Activated CD4-positive, CD25-positive, alpha-beta regulatory T cell treated with anti-CD3 and anti-CD28 coated beads, Interleukin-2, amount 50 U/mL, for 24 hours (primary cell): ENCODE measurements at regions not wholly inside any gene's neighbourhood (a gene's known extent, or its start where the extent isn't known, plus 50 kb on each side); places are given as distances from the start of the nearest gene placed in this dataset.

Experiments
- ATAC-seq, 2 donors: fragments of 150-1000 bp; cut with Tn5 transposase; one replicate each; pipeline ENCODE4 v1.10.0; 2021; ENCODE audit warnings: mild to moderate bottlenecking in 1 of 2, moderate library complexity in 1 of 2

- no peak for ATAC-seq
Observed at GRCh38 chr6:16974704-16975359, 127.0 kb upstream of the STMND1 start.

- ATAC-seq = no peak
Observed at GRCh38 chr6:16974387-16974673, 127.5 kb upstream of the STMND1 start.

DNA sequence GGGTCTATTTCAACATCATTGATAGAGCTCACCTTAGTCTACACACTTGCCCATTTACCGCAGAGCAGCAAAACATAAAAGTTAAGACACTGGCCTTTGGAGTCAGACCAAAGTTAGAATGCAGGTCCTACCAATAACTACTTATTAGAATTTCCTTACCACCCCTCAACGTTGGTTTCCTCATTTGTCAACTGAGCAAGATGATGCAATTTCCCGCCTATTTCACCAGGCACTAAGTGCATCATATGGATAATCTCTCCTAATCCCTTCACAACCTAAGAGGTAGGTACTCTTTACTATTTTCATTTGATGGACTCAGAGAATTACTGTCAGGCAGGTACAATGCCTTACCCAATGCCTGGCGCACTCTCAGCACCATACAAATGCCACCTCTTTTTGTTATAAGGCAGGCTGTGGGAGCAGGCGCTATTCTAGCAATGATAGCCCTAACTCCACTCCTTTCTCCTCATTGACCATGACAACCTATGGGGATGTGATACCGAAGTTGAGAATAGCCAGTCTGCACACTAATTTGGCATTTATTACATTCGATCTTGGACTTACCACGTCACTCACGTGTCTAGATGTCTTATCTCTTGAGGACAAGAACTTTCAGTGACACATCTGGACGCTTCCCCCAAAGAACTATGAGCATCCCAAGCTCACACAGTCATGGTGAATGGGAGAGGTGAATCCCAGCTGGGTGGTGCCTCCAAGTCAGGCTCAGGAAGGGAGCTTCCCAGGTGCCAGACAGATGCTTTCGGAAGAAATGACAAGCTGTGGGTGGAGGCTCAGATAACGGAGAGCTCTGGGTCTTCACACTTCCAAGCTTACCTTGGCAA lies 128.1 kb upstream of the STMND1 start:
- no peak for ATAC-seq

DNA sequence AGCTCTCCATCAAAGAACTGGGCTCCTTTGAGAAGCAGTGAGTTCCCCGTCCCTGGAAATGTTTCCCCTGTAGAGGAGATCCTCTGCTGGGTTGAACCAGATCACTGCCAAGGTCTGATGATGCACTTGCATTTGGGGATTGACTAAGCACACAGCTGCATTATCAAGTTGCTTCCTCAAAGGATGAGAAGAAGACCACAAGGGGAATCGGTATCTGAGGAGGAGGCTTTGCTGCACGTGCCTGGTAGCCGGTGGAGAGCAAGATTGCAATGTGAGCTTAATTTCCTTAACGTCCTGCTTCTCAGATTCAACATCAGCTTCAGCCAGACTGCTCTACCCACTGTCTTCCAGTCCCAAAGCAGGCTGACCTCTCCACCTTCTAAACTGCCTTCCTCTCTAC lies 128.8 kb upstream of the STMND1 start:
- ATAC-seq = no peak

- peak; percentile 63 to 85 for ATAC-seq
Observed at GRCh38 chr6:16972535-16972934, 129.3 kb upstream of the STMND1 start.

DNA sequence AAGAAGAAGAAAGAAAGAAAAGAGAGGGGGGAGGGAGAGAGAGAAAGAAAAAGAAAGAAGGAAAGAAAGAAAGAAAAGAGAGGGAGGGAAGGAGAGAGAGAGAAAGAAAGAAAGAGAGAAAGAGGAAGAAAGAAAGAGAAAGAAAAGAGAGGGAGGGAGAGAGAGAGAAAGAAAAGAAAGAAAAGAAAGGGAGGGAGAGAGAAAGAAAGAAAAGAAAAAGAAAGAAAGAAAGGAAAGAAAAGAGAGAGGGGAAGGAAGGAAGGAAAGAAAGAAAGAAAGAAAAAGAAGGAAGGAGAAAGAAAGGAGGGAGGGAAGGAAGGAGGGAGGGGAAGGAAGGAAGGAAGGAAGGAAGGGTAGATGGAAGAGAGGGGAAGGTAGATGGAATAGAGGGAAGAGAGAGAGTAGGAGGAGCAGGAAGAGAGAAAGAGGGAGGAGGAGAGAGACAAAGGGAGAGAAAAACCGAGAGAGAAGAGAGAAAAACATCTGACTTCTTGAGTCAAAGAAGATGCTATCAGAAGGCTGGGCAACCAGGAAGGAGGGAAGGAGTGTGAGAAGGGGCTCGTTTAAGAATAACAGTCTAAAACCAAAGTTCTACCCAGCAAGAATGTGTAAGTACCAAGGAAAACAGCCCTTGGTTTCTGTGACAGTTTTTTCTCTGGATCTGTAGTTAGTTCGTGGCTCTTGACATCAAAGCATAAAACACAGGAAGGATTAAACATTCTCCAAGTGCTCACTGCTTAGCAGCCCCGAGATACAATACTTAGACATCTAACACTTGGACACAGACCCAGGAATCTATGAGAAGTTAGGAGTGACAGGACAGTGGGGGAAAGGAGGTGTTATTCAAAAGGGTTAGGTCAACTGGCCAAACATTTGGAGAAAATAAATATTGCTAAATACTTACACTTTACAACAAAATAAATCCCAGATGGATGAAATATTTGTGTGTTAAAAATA lies 131.9 kb upstream of the STMND1 start:
- ATAC-seq = no peak

DNA sequence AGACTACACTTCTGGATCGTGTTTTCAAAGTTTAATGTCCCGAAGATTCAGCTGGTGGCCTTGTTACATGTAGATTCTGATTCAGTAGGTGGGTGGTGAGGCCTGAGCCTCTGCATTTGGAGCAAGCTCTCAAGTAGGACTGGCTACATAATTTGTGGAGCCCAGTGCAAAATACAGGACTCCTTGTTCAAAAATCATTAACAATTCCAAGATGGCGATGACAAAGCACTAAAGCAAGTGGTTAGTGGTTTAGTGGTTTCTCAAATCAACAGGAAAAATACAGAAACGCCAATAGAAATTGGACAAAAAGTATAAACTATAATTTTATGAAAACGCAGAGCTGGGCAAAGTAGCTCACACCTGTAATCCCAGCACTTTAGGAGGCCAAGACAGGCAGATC lies 133.7 kb upstream of the STMND1 start:
- no peak for ATAC-seq

DNA sequence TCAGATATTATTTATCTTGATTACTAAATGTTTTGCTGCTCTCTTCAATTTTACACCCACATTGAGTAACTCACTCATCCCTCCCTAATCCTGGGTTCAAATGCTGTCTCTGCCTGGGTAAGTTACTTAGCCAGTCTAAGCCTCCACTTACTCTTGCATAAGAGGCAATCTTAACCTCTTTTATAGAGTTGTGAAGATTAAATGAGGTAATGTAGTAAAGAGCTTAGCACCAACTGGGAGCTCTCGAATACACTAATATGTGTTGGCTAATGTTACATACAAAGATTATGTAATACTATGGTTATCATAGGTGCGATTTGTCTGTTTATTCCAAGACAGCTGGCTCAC lies 134.4 kb upstream of the STMND1 start:
- ATAC-seq = no peak

DNA sequence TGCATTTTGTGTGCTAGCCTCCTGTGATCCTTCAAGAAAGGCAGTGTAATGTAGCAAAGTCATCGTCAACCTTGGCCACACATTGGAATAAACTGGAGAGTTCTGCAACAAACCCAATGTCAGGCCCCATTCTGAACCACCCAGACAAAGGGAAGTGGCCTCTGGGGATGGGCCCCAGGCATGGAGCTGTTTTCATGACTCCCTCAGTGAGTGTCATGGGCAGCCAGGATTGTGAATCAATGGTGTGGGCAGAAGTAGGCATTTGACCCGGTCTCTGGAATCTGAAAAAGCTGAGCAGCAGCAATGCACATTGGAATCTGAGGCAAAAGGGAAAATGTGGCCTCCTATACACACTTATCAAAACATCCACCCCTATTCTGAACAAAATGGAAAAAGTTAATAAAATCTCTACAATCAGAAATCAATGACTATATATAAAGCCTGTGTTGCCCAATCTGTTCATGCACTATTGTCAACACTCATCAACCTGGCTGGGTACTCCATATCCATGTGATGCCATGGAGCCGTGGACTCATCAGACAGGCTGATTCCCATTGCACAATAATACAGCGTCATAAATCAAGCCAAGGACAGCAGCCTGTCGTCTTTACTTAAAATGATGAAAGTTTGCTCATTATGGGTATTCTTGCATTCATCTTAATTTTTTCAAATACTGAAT lies 134.9 kb upstream of the STMND1 start:
- ATAC-seq = no peak

- no peak for ATAC-seq
Observed at GRCh38 chr6:16965689-16966088, 136.2 kb upstream of the STMND1 start.

DNA sequence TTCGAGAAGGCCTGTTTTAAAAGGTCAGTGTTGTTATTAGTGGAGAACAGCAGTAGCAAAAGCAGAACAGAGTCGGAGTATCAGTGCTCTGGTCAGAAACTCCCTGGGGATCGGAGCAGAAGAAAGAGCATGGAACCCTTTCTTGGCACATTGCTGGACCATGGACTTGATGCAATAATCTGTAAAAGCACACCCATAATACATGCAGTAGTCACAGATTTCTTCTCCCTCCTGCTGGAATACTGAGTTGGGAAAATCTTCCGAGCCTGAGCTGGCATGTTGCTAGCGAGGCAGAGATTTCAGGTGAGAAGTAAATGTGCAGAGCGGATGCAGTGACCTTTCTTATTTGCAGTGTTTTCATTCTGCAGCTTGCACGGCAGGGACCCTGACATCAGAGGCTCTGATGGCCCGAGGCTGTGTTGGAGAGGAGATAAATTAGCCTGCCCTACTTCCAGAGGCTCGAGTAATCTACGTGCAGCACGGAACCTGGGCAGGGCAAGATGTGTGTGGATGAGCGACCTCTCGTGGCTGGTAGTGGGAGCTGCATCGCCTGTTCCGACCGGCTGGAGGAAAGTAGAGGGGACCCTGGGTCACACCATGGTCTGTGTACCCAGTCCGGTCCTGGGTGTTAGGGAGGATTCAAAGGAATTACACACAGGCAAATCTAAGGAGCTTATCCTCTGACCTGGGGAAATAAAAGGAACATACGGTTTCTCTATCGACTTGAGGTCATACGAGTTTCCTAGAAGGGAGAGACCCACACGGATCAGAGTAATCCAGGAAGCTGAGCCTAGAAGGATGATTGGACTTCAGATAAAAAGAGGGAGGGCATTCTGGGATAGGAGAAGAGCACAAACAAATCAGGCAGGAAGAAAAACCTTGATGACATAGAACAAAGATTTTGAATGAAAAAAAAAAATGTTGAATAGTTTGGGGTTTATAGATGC lies 137.0 kb upstream of the STMND1 start:
- ATAC-seq = peak; percentile 80 to 81

GRCh38 chr6:16961577-16961976 lies 140.3 kb upstream of the STMND1 start:
- no peak for ATAC-seq

DNA sequence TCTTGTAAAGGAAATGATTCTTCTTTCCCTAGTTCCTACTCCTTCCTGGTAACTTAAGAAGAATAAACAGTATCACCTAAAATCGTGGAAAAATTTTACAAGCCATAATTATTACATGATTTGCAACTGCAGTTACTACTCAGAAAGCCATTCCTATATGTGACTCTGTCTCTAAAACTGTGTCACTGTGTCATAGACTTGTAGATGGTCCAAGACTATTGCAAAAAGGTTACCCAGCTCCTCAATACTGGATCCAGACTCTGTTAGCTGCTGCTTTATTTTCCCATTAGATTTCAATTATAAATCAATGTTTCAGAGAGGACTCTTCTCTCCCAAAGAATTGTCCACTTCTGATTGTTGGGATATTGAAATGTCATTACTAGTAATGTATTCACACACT lies 142.1 kb upstream of the STMND1 start:
- ATAC-seq = no peak

DNA sequence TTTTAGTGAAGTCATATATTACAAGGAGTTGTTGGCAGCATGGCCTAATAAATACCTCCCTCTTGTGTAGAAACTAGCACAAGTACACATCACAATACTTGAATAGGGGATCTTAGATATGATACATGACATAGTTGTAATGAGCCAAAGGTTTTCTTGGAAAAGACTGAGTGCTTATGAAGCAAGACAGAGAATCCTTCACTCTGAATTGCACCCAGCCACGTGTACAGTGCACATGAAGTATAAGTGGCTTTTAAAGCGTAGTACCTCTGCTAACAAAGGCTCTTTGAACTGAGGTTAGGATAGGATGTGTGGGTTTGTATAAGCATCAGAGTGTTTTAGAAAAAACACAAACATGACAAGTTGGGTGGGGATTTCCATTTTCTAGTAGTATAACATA lies 145.5 kb upstream of the STMND1 start:
- peak in 1 of 2 donors; percentile 41 for ATAC-seq

DNA sequence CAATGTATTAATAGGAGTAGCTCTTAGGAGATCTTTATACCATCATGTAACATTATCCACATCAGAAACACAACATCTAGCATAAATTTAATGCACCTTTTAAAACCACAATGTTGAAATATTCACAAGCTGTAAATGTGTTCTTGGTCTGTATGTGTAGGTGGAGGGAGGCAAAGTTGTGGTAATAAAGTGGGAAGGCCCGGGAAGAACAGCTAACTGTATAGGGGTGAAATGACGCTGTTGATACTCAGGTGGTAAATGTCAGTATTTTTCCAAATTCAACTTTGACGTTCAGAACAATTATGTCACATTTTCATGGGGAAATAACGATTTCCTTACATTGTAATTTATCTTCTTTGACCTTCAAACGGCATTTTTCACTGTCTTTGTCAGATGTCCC lies 146.0 kb upstream of the STMND1 start:
- no peak for ATAC-seq

- ATAC-seq = no peak
Observed at GRCh38 chr6:16953905-16954304, 147.9 kb upstream of the STMND1 start.

GRCh38 chr6:16953446-16953845 lies 148.4 kb upstream of the STMND1 start:
- no peak for ATAC-seq

- ATAC-seq = peak; percentile 36 to 44
Observed at GRCh38 chr6:16950825-16951495, 150.9 kb upstream of the STMND1 start.

- no peak for ATAC-seq
Observed at GRCh38 chr6:16950302-16950701, 151.5 kb upstream of the STMND1 start.

DNA sequence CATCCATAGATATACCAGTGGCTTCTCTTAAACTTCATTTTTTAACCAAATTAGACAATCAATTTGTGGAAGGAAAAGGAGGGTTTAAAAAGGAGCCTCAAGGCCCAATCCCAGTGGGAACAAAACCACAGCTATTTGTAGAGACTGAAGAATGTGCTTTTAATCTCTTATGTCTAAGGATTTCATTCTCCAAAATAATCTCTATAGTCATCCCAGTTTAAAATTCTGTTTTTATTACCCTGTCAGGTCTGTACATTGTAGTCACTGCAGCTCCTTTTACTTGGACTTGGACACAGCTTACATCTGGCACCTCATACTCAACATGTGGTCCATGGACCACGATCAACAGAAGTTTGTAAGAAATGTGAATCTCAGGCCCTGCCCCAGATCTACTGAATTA lies 152.1 kb upstream of the STMND1 start:
- ATAC-seq = no peak

DNA sequence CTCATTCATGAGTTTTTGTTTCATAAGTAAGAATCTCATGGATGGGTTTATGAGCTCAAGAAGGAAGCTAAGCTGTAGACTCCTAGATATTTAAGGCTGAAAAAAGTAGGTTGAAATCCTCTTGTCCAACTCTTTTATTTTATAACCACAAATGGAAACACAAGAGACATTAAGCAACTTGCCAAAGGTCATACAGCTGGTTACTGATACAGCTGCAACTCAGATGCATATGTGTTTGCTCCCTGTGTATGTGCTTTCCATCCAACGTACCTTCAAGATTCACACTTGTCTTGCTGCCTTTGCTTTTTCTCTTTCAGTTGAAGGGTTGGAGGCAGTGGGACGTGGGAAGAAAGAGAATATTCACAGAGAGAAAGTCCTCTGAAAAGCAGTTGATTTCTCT lies 153.5 kb upstream of the STMND1 start:
- no peak for ATAC-seq
